ENCODE measurements at regions not wholly inside any gene's neighbourhood (a gene's known extent, or its start where the extent isn't known, plus 50 kb on each side); places are given as distances from the start of the nearest gene placed in this dataset.
A peak's percentile ranks its signal among the peaks of the same experiment; 100 is the strongest.
"Not testable (repeated sequence)": the region's sequence is repeated elsewhere in the genome, so short reads cannot be mapped to it uniquely, and the experiment has no call there.

GRCh38 chr17:21542070-21542469, 150.3 kb upstream of the KCNJ18 start:
- no peak for TF ChIP-seq CTCF (IDR thresholded peaks at IDR 0.05; ENCODE audit: insufficient read depth, low read depth, low read length, missing control alignments)
- no peak for DNase-seq (ENCODE audit: low read depth)
- H3K4me3 ChIP-seq (ENCODE audit: low read depth, low read length) = no peak overlapping the region

DNA sequence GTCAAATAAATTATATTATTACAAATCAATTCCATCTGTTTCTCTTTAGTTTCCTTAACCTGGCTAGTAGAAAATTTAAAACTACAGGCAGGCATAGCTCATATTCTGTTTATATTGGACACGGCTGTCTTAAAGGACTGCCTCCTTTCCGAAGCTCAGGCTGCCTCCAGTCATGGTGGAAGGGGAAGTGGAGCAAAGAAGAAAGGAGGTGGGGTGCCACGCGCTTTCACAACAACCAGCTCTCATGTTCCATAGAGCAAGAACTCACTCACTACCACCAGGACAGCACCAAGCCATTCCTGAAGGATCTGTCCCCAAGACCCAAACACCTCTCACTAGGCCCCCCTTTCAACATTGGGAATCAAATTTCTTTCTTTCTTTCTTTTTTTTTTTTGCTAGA, 149.3 kb upstream of the KCNJ18 start:
- TF ChIP-seq CTCF (IDR thresholded peaks at IDR 0.05; ENCODE audit: insufficient read depth, low read depth, low read length, missing control alignments) = no peak
- no peak for DNase-seq (ENCODE audit: low read depth)
- H3K4me3 ChIP-seq (ENCODE audit: low read depth, low read length) = no peak overlapping the region

- TF ChIP-seq CTCF (IDR thresholded peaks at IDR 0.05; ENCODE audit: insufficient read depth, low read depth, low read length, missing control alignments) = no peak
- no peak overlapping the region for H3K4me3 ChIP-seq (ENCODE audit: low read depth, low read length)
- DNase-seq (ENCODE audit: low read depth) = no peak
These were observed 147.3 kb upstream of the KCNJ18 start for GRCh38 chr17:21545064-21545463.

GRCh38 chr17:21548236-21548635, 144.1 kb upstream of the KCNJ18 start:
- DNase-seq (ENCODE audit: low read depth) = no peak
- no peak for TF ChIP-seq CTCF (IDR thresholded peaks at IDR 0.05; ENCODE audit: insufficient read depth, low read depth, low read length, missing control alignments)
- H3K4me3 ChIP-seq (ENCODE audit: low read depth, low read length) = no peak overlapping the region

DNA sequence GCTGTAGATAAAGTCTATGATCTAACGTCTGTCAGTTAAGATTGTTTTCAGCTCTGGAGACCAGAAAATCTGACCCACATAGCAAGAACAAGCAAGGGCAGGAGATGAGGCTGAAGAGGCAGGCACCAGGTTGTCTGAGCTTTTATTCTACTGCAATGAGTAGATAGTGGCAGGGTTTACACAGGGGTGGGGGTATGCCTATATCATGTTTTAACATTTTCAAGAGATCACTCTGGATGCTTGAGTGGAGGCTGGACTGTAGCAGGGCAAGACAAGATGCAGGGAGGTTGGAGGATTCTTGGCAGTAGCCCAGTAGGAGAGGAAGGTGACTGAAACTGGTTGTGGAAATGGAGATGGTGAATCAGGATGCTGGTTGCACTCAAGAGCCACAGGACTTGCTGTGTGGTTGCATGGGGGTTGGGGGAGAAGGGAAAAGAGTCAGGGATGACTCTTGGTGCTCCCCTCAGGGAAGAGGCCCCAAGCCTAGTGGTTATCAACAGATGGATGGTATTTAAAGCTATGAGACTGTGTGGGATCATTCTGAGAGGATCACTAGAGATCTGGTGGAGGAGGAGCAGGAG, 143.1 kb upstream of the KCNJ18 start:
- no peak for DNase-seq (ENCODE audit: low read depth)
- TF ChIP-seq CTCF (IDR thresholded peaks at IDR 0.05; ENCODE audit: insufficient read depth, low read depth, low read length, missing control alignments) = no peak
- H3K4me3 ChIP-seq (ENCODE audit: low read depth, low read length) = no peak overlapping the region

- H3K4me3 ChIP-seq (ENCODE audit: low read depth, low read length); DNase-seq (ENCODE audit: low read depth): not testable (repeated sequence)
These were observed 142.3 kb upstream of the KCNJ18 start for GRCh38 chr17:21550031-21550430.

DNA sequence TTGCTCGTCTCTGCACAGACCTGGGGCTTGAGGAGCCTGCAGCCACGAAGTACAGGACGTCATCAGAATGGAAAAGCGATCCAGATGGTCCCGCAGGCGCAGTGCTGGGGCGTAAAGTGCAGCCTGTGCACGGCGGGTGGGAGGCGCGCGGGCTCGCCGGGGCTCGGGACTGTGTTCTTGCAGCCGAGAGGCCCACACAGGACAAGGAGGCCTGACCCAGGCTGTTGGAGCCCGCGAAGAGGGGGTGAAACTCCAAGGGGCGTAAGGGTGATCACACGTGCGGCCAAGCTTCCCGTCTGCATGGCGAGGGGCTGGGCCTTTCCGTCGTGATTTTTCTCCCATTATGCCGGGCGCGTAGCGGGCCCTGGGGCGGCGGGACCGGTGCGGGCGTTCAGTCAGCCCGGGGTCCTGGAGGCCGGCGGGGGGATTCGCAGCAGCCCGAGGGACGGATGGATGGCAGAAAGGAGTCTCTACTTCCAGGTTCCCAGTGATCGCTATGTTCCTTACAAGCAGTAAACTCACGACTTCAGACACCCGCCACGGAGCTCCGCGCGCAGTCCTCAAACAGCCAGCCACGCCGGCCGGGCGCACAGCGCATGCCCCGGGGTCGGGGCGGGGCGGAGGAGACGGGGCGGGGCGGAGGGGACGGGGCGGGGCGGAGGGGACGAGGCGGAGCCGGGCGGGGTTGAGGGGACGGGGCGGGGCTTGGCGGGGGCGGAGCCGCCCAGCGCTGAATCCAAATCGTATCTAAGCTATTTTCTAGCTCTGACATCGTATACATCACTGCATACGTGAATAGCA, 141.0 kb upstream of the KCNJ18 start:
- DNase-seq (ENCODE audit: low read depth) = peak; percentile 64
- H3K4me3 ChIP-seq (ENCODE audit: low read depth, low read length) = peak overlapping the region; percentile 44
- TF ChIP-seq CTCF (IDR thresholded peaks at IDR 0.05; ENCODE audit: insufficient read depth, low read depth, low read length, missing control alignments) = no peak

DNA sequence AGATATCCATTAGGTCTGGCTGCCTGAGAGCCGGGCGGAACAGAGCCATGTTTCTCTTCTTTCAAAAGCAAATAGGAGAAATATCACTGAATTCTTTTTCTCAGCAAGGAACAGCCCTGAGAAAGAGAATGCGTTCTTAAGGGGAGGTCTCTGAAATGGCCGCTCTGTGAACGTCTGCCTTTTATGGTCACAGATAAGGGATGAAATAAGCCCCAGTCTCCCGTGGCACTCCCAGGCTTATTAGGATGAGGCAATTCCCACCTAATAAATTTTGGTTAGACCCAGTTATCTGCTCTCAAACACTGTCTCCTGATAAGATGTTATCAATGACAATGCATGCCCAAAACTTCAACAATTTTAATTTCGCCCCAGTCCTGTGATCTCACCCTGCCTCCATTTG, 133.4 kb upstream of the KCNJ18 start:
- not testable (repeated sequence) for DNase-seq (ENCODE audit: low read depth); H3K4me3 ChIP-seq (ENCODE audit: low read depth, low read length)

Measured in GM12865 (cell line).